ENCODE measurements at regions not wholly inside any gene's neighbourhood (a gene's known extent, or its start where the extent isn't known, plus 50 kb on each side); places are given as distances from the start of the nearest gene placed in this dataset.
"Not testable (repeated sequence)": the region's sequence is repeated elsewhere in the genome, so short reads cannot be mapped to it uniquely, and the experiment has no call there.

GRCh38 chr5:157965040-157965678 is 106.2 kb upstream of the CLINT1 start:
- no peak overlapping the region for H3K4me3 ChIP-seq (replicated peaks; ENCODE audit: insufficient read depth, low read length)
- H3K27ac ChIP-seq (replicated peaks): no peak overlapping the region
- TF ChIP-seq, protein P1, sequence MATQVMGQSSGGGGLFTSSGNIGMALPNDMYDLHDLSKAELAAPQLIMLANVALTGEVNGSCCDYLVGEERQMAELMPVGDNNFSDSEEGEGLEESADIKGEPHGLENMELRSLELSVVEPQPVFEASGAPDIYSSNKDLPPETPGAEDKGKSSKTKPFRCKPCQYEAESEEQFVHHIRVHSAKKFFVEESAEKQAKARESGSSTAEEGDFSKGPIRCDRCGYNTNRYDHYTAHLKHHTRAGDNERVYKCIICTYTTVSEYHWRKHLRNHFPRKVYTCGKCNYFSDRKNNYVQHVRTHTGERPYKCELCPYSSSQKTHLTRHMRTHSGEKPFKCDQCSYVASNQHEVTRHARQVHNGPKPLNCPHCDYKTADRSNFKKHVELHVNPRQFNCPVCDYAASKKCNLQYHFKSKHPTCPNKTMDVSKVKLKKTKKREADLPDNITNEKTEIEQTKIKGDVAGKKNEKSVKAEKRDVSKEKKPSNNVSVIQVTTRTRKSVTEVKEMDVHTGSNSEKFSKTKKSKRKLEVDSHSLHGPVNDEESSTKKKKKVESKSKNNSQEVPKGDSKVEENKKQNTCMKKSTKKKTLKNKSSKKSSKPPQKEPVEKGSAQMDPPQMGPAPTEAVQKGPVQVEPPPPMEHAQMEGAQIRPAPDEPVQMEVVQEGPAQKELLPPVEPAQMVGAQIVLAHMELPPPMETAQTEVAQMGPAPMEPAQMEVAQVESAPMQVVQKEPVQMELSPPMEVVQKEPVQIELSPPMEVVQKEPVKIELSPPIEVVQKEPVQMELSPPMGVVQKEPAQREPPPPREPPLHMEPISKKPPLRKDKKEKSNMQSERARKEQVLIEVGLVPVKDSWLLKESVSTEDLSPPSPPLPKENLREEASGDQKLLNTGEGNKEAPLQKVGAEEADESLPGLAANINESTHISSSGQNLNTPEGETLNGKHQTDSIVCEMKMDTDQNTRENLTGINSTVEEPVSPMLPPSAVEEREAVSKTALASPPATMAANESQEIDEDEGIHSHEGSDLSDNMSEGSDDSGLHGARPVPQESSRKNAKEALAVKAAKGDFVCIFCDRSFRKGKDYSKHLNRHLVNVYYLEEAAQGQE (IDR thresholded peaks at IDR 0.05; ENCODE audit: insufficient replicate concordance, low read depth): no peak
- no peak for TF ChIP-seq POLR2AphosphoS5 (IDR thresholded peaks at IDR 0.05; ENCODE audit: low read depth)
- TF ChIP-seq SPI1 (IDR thresholded peaks at IDR 0.05; ENCODE audit: borderline replicate concordance, low read depth): no peak
- no peak for TF ChIP-seq GABPA (IDR thresholded peaks at IDR 0.05; ENCODE audit: low read depth)
- TF ChIP-seq CTCF (IDR thresholded peaks at IDR 0.05; ENCODE audit: insufficient read depth, low read length): no peak
- DNase-seq (ENCODE audit: low read depth in 1 of 2, low spot score in 1 of 2): no peak
- no peaks in the 10 kb centered on the region for H3K27me3 ChIP-seq (ENCODE audit: insufficient read depth, poor library complexity, severe bottlenecking)

- no peak for DNase-seq (ENCODE audit: low read depth in 1 of 2, low spot score in 1 of 2)
- no peak overlapping the region for H3K27ac ChIP-seq (replicated peaks)
These were observed 104.8 kb upstream of the CLINT1 start for GRCh38 chr5:157963761-157964160.

DNA sequence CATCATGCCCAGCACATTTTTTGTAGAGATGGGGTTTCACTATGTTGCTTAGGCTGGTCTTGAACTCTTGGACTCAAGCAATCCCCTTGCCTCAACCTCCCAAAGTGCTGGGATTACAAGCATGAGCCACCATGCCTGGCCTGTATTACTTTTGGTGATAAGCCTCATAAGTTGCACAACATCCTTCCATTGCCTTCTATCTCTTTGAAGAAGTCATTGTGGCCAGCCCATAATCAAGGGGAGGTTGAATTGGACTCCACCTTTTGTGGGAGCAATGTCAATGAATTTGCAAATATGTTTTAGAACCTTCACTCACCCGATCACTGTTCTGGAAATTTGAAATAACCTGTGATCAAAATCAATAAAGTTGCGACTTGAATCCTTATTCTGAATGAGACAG is 104.3 kb upstream of the CLINT1 start:
- no peak for DNase-seq (ENCODE audit: low read depth in 1 of 2, low spot score in 1 of 2)
- Histone ChIP-seq H3K27me3 (ENCODE audit: insufficient read depth, poor library complexity, severe bottlenecking) (no peaks in the 10 kb centered on the region), H3K27ac (replicated peaks) (no peak overlapping the region), H3K4me3 (replicated peaks; ENCODE audit: insufficient read depth, low read length) (no peak overlapping the region)
- TF ChIP-seq GABPA (IDR thresholded peaks at IDR 0.05; ENCODE audit: low read depth) (no peak), SPI1 (IDR thresholded peaks at IDR 0.05; ENCODE audit: borderline replicate concordance, low read depth) (no peak), POLR2AphosphoS5 (IDR thresholded peaks at IDR 0.05; ENCODE audit: low read depth) (no peak), CTCF (IDR thresholded peaks at IDR 0.05; ENCODE audit: insufficient read depth, low read length) (no peak)
- TF ChIP-seq, protein P1 (IDR thresholded peaks at IDR 0.05; ENCODE audit: insufficient replicate concordance, low read depth): no peak

More at GRCh38 chr5:157963761-157964160, 104.8 kb upstream of the CLINT1 start:
- Histone ChIP-seq H3K4me3 (replicated peaks; ENCODE audit: insufficient read depth, low read length) (no peak overlapping the region), H3K27me3 (ENCODE audit: insufficient read depth, poor library complexity, severe bottlenecking) (no peaks in the 10 kb centered on the region)
- TF ChIP-seq SPI1 (IDR thresholded peaks at IDR 0.05; ENCODE audit: borderline replicate concordance, low read depth) (no peak), GABPA (IDR thresholded peaks at IDR 0.05; ENCODE audit: low read depth) (no peak), CTCF (IDR thresholded peaks at IDR 0.05; ENCODE audit: insufficient read depth, low read length) (no peak), POLR2AphosphoS5 (IDR thresholded peaks at IDR 0.05; ENCODE audit: low read depth) (no peak)
- TF ChIP-seq, protein P1 (IDR thresholded peaks at IDR 0.05; ENCODE audit: insufficient replicate concordance, low read depth): no peak

DNA sequence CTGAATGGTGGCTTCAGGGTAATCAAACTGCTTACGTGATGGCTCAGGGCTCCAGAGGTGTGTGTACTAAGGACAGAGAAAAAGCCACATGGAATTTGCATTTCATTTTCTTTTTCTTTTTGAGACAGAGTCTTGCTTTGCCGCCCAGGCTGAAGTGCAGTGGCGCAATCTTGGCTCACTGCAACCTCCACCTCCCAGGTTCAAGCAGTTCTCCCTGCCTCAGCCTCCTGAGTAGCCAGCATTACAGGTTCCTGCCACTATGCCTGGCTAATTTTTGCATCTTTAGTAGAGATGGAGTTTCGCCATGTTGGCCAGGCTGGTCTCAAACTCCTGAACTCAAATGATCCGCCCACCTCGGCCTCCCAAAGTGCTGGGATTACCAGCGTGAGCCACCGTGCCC is 103.7 kb upstream of the CLINT1 start:
- not testable (repeated sequence) for H3K4me3 ChIP-seq (replicated peaks; ENCODE audit: insufficient read depth, low read length); H3K27ac ChIP-seq (replicated peaks); DNase-seq (ENCODE audit: low read depth in 1 of 2, low spot score in 1 of 2); H3K27me3 ChIP-seq (ENCODE audit: insufficient read depth, poor library complexity, severe bottlenecking)

Data from HL-60 (cell line).